DND-41 (cell line): ENCODE measurements at regions not wholly inside any gene's neighbourhood (a gene's known extent, or its start where the extent isn't known, plus 50 kb on each side); places are given as distances from the start of the nearest gene placed in this dataset.

Source experiments
- EZH2 ChIP-seq: IDR thresholded peaks from 3 replicates; pipeline ENCODE4 v1.6.1; 2012; ENCODE audit warnings: borderline replicate concordance, low read depth, mild to moderate bottlenecking, moderate library complexity, low read length, inconsistent platforms; ENCODE audit not compliant: severe bottlenecking
- TF ChIP-seq, protein P1 (sequence below): IDR thresholded peaks from 2 replicates; pipeline ENCODE4 v1.5.1; 2012; ENCODE audit warnings: borderline replicate concordance, low read length, moderate library complexity, mild to moderate bottlenecking; ENCODE audit not compliant: poor library complexity, severe bottlenecking; ENCODE audit errors: extremely low read depth

DNA sequence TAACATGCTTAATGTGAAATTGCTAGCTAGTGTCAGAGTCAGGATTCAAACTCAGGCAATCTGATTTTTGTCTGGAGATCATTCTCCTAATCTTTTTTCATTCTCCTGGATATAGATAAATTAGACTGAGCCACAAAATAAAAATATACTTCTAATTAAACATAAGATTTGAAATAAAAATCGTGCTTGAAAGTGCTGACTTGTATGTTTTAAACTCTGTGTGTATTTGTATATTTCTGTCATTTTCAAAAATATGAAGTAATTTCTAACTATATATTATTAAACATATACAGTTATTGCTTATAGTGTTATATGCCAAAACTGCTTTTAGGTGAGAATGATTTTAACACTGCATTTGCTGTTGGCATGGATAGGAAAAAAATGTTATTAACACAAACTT, 239.4 kb downstream of the KCNJ2 start:
- TF ChIP-seq, protein P1, sequence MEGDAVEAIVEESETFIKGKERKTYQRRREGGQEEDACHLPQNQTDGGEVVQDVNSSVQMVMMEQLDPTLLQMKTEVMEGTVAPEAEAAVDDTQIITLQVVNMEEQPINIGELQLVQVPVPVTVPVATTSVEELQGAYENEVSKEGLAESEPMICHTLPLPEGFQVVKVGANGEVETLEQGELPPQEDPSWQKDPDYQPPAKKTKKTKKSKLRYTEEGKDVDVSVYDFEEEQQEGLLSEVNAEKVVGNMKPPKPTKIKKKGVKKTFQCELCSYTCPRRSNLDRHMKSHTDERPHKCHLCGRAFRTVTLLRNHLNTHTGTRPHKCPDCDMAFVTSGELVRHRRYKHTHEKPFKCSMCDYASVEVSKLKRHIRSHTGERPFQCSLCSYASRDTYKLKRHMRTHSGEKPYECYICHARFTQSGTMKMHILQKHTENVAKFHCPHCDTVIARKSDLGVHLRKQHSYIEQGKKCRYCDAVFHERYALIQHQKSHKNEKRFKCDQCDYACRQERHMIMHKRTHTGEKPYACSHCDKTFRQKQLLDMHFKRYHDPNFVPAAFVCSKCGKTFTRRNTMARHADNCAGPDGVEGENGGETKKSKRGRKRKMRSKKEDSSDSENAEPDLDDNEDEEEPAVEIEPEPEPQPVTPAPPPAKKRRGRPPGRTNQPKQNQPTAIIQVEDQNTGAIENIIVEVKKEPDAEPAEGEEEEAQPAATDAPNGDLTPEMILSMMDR: no peak
- TF ChIP-seq EZH2: no peak
